Astrocyte (in vitro differentiated cells and primary cell): ENCODE measurements at regions not wholly inside any gene's neighbourhood (a gene's known extent, or its start where the extent isn't known, plus 50 kb on each side); places are given as distances from the start of the nearest gene placed in this dataset.
A peak's percentile ranks its signal among the peaks of the same experiment; 100 is the strongest.

Experiments used
- DNase-seq: peaks from one replicate; pipeline ENCODE4 v3.0.0-alpha.2; 2010; ENCODE audit warnings: low read depth
- FAIRE-seq: peaks from 2 replicates; lab custom pipeline; 2011; peaks lifted over from hg19 to GRCh38; lab: Jason Lieb, UNC
- H2AFZ ChIP-seq: 2 replicates; pipeline ENCODE4 v1.6.0; 2012; ENCODE audit warnings: low read depth, low read length, inconsistent platforms
- H3K27ac ChIP-seq: 2 replicates; pipeline ENCODE4 v1.5.1; 2011; ENCODE audit warnings: low read depth, low read length, inconsistent platforms
- H3K27me3 ChIP-seq: 2 replicates; pipeline ENCODE4 v1.6.0; 2011; ENCODE audit warnings: low read length, inconsistent platforms; ENCODE audit not compliant: insufficient read depth
- H3K36me3 ChIP-seq: 2 replicates; pipeline ENCODE4 v1.5.1; 2011; ENCODE audit warnings: low read length, inconsistent platforms; ENCODE audit not compliant: insufficient read depth
- H3K4me1 ChIP-seq: 2 replicates; pipeline ENCODE4 v1.5.1; 2011; ENCODE audit warnings: low read length, inconsistent platforms; ENCODE audit not compliant: insufficient read depth
- H3K4me2 ChIP-seq: 2 replicates; pipeline ENCODE4 v1.6.0; 2012; ENCODE audit warnings: low read length, inconsistent platforms
- H3K4me3 ChIP-seq: 2 replicates; pipeline ENCODE4 v1.5.1; 2011; ENCODE audit warnings: low read depth, mild to moderate bottlenecking, low read length, inconsistent platforms; ENCODE audit not compliant: insufficient read depth
- H3K79me2 ChIP-seq: 2 replicates; pipeline ENCODE4 v1.6.0; 2012; ENCODE audit warnings: mild to moderate bottlenecking, low read length, inconsistent platforms; ENCODE audit not compliant: insufficient read depth
- H3K9ac ChIP-seq: 2 replicates; pipeline ENCODE4 v1.6.0; 2012; ENCODE audit warnings: mild to moderate bottlenecking, low read length, inconsistent platforms
- H3K9me3 ChIP-seq: 2 replicates; pipeline ENCODE4 v1.5.1; 2012; ENCODE audit warnings: low read depth, mild to moderate bottlenecking, low read length, inconsistent platforms; ENCODE audit not compliant: insufficient read depth
- H4K20me1 ChIP-seq: 2 replicates; pipeline ENCODE4 v1.6.0; 2012; ENCODE audit warnings: low read length, inconsistent platforms; ENCODE audit not compliant: insufficient read depth
- H3K27ac Mint-ChIP-seq: one replicate; pipeline ENCODE4 v1.8.0; 2021; ENCODE audit warnings: mild to moderate bottlenecking, mixed read lengths; ENCODE audit not compliant: unreplicated experiment
- H3K27me3 Mint-ChIP-seq: one replicate; pipeline ENCODE4 v1.8.0; 2021; ENCODE audit warnings: low read depth, mixed read lengths; ENCODE audit not compliant: unreplicated experiment
- H3K36me3 Mint-ChIP-seq: one replicate; pipeline ENCODE4 v1.8.0; 2021; ENCODE audit warnings: low read depth, mixed read lengths; ENCODE audit not compliant: unreplicated experiment
- H3K4me1 Mint-ChIP-seq: one replicate; pipeline ENCODE4 v1.8.0; 2021; ENCODE audit warnings: low read depth, mixed read lengths; ENCODE audit not compliant: unreplicated experiment
- H3K4me3 Mint-ChIP-seq: one replicate; pipeline ENCODE4 v1.8.0; 2021; ENCODE audit warnings: mild to moderate bottlenecking, moderate library complexity, mixed read lengths; ENCODE audit not compliant: unreplicated experiment
- H3K9me3 Mint-ChIP-seq: one replicate; pipeline ENCODE4 v1.8.0; 2021; ENCODE audit warnings: mild to moderate bottlenecking, mixed read lengths; ENCODE audit not compliant: unreplicated experiment
- EZH2 ChIP-seq: IDR thresholded peaks from 2 replicates; pipeline ENCODE4 v1.6.1; 2012; ENCODE audit warnings: mild to moderate bottlenecking, low read length, inconsistent platforms; ENCODE audit not compliant: insufficient read depth
- TF ChIP-seq, protein P1 (sequence below): IDR thresholded peaks from 2 replicates; pipeline ENCODE4 v1.5.1; 2011; ENCODE audit warnings: low read depth, mild to moderate bottlenecking, inconsistent platforms, low read length, moderate library complexity; ENCODE audit not compliant: insufficient read depth

DNA sequence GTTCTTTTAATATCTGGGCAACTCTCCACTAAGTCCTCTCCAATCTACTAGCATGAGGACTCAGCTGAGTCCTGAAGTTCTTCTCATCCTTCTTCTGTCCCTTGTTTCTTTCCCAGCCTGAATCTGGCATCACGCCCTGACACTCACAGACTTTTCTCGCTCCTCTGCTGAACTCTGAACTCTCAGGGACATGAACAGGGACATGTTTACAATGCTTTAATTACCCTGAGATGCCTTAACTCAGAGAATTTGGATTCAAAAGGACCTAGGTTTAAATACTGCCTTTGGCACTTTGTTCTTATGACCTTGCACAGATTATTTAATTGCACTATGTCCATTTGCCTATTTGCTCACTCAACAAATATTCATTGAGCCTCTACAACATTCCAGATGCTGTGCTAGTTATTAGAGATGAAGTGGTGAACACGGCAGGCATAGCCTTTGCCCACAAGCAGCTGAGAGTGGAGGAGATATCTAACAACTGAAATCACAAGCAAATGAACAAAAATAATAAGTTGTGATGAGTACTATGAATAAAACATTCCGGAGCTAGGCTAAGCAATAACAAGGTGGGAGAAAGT is 106.0 kb downstream of the ADRB2 start:
- peaks cover 7% of the 10 kb centered on the region for H3K4me1 ChIP-seq
- no peaks in the 10 kb centered on the region for H3K9me3 ChIP-seq
- H2AFZ ChIP-seq = no peak overlapping the region
- Mint-ChIP-seq H3K27me3 (peaks cover 6% of the 10 kb centered on the region), H3K36me3 (peaks cover 5% of the 10 kb centered on the region), H3K4me1 (peaks cover 5% of the 10 kb centered on the region), H3K9me3 (peaks cover 7% of the 10 kb centered on the region), H3K4me3 (no peak overlapping the region), H3K27ac (no peak overlapping the region)
- H4K20me1 ChIP-seq = no peaks in the 10 kb centered on the region
- no peaks in the 10 kb centered on the region for H3K79me2 ChIP-seq
- no peak overlapping the region for H3K27ac ChIP-seq
- no peak overlapping the region for H3K9ac ChIP-seq
- no peaks in the 10 kb centered on the region for H3K36me3 ChIP-seq
- no peak overlapping the region for H3K4me3 ChIP-seq
- no peak overlapping the region for H3K4me2 ChIP-seq
- DNase-seq (peak; percentile 8), FAIRE-seq (no peak)
- TF ChIP-seq EZH2 = no peak
- TF ChIP-seq, protein P1, sequence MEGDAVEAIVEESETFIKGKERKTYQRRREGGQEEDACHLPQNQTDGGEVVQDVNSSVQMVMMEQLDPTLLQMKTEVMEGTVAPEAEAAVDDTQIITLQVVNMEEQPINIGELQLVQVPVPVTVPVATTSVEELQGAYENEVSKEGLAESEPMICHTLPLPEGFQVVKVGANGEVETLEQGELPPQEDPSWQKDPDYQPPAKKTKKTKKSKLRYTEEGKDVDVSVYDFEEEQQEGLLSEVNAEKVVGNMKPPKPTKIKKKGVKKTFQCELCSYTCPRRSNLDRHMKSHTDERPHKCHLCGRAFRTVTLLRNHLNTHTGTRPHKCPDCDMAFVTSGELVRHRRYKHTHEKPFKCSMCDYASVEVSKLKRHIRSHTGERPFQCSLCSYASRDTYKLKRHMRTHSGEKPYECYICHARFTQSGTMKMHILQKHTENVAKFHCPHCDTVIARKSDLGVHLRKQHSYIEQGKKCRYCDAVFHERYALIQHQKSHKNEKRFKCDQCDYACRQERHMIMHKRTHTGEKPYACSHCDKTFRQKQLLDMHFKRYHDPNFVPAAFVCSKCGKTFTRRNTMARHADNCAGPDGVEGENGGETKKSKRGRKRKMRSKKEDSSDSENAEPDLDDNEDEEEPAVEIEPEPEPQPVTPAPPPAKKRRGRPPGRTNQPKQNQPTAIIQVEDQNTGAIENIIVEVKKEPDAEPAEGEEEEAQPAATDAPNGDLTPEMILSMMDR = no peak
- no peaks in the 10 kb centered on the region for H3K27me3 ChIP-seq

DNA sequence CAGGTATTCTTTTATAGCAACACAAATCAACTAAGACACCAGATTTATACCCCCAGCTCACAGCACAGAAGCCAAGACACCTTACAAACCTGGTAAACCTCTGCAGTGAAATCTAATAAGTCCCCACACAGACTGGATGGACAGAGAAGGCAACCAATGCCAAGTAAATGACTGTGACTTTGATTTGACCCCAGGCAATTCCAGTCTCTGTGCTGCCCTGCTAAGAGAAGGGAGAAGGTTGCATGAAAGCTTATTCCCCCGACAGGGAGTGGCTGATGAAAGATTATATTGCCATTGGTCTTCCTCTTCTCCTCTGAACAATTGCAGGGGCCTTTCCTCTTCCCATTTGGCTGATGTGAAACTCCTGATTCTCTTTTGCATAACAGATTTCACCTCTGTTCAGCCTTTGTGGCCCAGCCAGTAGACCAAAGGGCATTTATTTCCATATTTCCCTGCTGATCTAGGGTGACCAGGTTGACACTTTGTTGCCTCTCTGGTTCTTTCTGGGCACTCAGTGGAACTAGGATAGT is 107.6 kb downstream of the ADRB2 start:
- Histone ChIP-seq H3K9ac (no peak overlapping the region), H3K4me2 (no peak overlapping the region), H3K36me3 (no peaks in the 10 kb centered on the region), H3K4me3 (no peak overlapping the region), H3K79me2 (no peaks in the 10 kb centered on the region), H3K27ac (no peak overlapping the region), H3K27me3 (no peaks in the 10 kb centered on the region), H2AFZ (no peak overlapping the region), H3K9me3 (no peaks in the 10 kb centered on the region), H3K4me1 (no peaks in the 10 kb centered on the region), H4K20me1 (no peaks in the 10 kb centered on the region)
- Mint-ChIP-seq H3K9me3 (peaks cover 7% of the 10 kb centered on the region), H3K36me3 (peaks cover 5% of the 10 kb centered on the region), H3K4me1 (no peaks in the 10 kb centered on the region), H3K27ac (no peak overlapping the region), H3K27me3 (peaks cover 10% of the 10 kb centered on the region), H3K4me3 (no peak overlapping the region)
- no peak for FAIRE-seq
- no peak for DNase-seq
- TF ChIP-seq, protein P1 = no peak
- no peak for TF ChIP-seq EZH2

DNA sequence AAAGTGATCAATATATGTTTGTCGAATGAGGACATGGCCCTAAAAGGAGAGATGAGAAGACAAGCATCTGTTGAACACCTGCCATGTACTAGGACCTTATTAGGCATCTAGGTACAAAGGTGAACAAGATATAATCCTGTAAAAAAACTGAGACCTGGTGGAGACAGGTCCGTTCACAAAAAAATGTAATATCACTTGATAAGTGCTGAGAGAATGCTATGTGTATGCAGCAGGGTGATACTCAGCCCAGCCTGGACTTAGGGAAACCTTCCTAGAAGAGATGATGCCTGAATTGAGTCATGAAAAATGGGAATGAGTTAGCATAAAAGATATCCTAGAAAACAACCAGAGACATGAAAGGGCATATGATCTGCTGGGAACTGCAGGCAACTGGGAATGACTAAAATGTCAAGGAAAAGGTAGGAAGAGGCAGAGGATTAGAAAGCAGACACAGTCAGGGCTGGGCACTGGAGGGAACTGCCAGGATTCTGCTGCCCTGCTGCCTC is 108.5 kb downstream of the ADRB2 start:
- no peaks in the 10 kb centered on the region for H3K9me3 ChIP-seq
- H4K20me1 ChIP-seq = no peaks in the 10 kb centered on the region
- DNase-seq (no peak), FAIRE-seq (no peak)
- H3K9me3 Mint-ChIP-seq = peaks cover 7% of the 10 kb centered on the region
- H3K36me3 ChIP-seq = no peaks in the 10 kb centered on the region
- H3K27me3 ChIP-seq = no peaks in the 10 kb centered on the region
- H3K9ac ChIP-seq = no peak overlapping the region
- H3K27me3 Mint-ChIP-seq = peaks cover 10% of the 10 kb centered on the region
- H3K4me1 ChIP-seq = no peaks in the 10 kb centered on the region
- H2AFZ ChIP-seq = no peak overlapping the region
- H3K4me3 Mint-ChIP-seq = no peak overlapping the region
- no peak overlapping the region for H3K4me2 ChIP-seq
- H3K79me2 ChIP-seq = no peaks in the 10 kb centered on the region
- H3K36me3 Mint-ChIP-seq = peaks cover 5% of the 10 kb centered on the region
- TF ChIP-seq EZH2 = no peak
- TF ChIP-seq, protein P1 = no peak
- H3K27ac Mint-ChIP-seq = no peak overlapping the region
- no peak overlapping the region for H3K4me3 ChIP-seq
- peaks cover 2% of the 10 kb centered on the region for H3K4me1 Mint-ChIP-seq
- no peak overlapping the region for H3K27ac ChIP-seq
